Right lung (tissue), 2 donors: ENCODE measurements at regions not wholly inside any gene's neighbourhood (a gene's known extent, or its start where the extent isn't known, plus 50 kb on each side); places are given as distances from the start of the nearest gene placed in this dataset.
"Not testable (repeated sequence)": the region's sequence is repeated elsewhere in the genome, so short reads cannot be mapped to it uniquely, and the experiment has no call there.

Experiments used
- DNase-seq, 2 donors: peaks; one replicate each; pipeline ENCODE4 v3.0.0-alpha.2; 2013

GRCh38 chr1:73065339-73066041 is 783.2 kb upstream of the NEGR1 start:
- peak in 1 of 2 donors; percentile 25 for DNase-seq

- DNase-seq = no peak
These were observed 774.5 kb upstream of the NEGR1 start for GRCh38 chr1:73056826-73057225.

- no peak for DNase-seq
These were observed 762.1 kb upstream of the NEGR1 start for GRCh38 chr1:73044241-73045036.

DNA sequence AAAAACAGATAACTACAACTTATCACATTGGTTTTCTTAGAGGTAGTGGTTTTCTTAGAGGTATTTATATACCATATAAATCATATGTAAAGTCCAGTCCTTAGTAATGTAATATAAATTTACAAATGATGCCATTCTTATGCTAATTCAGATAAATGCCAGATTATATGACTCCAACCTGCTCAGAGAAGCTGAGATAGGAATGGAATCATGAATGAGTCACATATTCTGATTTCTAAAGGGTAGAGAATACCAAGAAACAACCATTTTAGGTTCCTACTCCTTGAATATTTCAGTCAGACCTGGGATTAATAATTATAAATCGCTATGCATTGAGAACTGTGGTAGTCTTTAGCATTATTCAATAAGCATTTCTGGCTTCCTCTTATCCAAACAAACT is 760.1 kb upstream of the NEGR1 start:
- no peak for DNase-seq

DNA sequence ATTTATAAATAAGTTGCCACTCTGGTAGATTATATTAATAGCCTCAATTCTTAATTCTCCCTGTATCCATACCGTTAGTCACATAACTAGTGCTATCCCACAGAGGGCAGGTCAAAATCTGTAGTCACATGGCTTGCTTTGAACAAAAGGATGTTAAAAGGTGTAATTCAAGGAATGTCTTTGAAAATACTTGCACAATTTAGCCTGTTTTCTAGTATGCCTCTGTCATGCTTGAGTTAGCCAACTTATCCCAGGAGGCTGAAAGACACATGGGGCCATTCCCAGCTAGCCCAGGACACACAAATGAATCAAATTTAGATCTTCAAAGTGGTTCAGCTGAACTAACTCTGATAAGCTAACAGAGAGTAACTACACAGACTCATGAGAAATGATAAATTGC is 758.5 kb upstream of the NEGR1 start:
- DNase-seq = no peak

DNA sequence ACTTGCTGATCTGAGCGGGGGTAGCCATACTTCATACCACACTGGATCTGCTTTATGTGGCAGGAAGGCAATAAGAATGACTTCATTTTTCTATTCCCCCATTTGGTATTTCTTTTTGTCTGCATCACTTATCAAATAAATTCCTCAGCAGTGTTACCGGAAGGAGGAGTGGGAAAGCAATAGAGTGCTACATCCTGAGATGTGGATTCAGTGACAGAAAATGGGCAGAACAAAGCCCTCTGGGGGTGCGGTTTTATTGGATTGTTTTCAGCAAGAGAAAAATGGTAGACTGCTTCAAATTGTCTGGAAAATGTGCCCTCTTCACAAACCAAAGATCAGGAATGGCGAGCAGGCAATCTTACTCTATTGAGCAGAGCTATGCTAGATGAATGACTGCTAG is 751.9 kb upstream of the NEGR1 start:
- no peak for DNase-seq

GRCh38 chr1:73033640-73034039 is 751.3 kb upstream of the NEGR1 start:
- DNase-seq = no peak

- DNase-seq = no peak
These were observed 747.2 kb upstream of the NEGR1 start for GRCh38 chr1:73029571-73029970.

DNA sequence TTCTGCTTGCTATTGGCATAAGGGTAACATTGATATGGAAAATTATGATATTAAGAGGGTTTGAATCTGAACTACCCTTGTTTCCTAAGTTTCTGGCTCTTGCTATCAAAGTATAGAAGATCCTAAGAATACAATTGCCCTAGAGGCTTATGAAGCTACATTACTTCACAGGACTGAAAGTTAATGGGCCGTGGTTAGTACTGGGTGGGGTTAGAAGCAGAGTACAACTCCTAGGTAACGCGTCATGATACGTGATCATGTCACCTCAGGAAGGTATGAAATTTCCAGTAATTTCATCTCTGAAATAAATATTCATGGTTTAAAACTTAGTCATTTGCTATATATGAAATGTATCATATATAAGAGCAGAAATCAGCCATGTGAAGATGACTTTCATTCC is 743.8 kb upstream of the NEGR1 start:
- no peak for DNase-seq

- DNase-seq = no peak
These were observed 727.6 kb upstream of the NEGR1 start for GRCh38 chr1:73009938-73010337.

DNA sequence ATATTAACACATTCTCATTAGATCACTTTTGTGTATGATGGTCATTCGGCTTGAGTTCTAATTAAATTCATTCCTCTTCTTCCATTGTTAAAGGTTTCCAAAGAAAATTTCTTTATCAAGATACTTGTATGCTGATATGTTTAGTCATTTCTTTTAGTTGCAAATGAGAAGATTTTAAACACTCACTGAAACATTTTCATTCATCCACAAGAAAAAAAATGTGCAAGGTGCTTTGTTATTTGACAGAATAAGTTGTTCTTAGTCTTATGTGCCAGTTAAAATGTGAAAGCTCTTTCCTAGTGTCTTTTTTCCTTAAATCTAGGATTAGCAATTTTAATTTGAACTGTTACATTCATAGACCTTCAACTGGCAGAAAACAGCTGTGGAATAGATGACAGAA is 727.0 kb upstream of the NEGR1 start:
- DNase-seq = no peak

DNA sequence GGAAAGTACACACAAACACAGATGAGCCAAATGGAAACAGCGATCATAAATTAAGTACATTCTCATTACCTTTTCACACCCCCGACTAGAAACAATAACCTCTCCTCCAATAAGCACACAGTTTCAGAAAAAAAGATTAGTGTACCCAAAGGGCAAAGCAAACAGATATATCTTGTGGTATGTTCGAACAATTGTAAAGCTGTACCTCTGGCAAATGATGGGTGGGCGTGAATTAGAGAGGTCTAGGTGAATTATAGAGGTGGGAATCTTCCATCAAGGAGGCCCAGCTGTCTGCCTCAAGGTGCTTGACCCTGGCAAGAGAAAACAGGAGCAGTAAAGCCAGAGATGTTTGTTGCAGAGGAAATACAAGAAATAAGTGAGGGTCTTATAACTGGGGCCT is 715.3 kb upstream of the NEGR1 start:
- DNase-seq = no peak

GRCh38 chr1:72997041-72997440 is 714.7 kb upstream of the NEGR1 start:
- DNase-seq = no peak

DNA sequence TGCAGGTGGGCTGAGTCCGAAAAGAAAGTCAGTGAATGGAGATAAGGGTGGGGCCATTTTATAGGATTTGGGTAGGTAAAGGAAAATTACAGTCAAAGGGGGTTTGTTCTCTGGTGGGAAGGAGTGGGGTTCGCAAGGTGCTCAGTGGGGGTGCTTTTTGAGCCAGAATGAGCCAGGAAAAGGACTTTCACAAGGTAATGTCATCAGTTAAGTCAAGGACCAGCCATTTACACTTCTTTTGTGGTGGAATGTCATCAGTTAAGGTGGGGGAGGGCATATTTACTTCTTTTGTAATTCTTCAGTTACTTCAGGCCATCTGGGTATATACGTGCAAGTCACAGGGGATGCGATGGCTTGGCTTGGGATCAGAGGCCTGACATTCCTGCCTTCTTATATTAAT is 705.5 kb upstream of the NEGR1 start:
- not testable (repeated sequence) for DNase-seq

GRCh38 chr1:72986591-72987290 is 704.4 kb upstream of the NEGR1 start:
- DNase-seq = no peak

DNA sequence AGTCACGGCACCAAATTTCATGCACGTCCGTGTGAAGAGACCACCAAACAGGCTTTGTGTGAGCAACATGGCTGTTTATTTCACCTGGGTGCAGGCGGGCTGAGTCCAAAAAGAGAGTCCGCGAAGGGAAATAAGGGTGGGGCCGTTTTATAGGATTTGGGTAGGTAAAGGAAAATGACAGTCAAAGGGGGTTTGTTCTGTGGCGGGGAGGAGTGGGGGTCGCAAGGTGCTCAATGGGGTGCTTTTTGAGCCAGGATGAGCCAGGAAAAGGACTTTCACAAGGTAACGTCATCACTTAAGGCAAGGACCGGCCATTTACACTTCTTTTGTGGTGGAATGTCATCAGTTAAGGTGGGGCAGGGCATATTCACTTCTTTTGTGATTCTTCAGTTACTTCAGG is 702.7 kb upstream of the NEGR1 start:
- not testable (repeated sequence) for DNase-seq

DNA sequence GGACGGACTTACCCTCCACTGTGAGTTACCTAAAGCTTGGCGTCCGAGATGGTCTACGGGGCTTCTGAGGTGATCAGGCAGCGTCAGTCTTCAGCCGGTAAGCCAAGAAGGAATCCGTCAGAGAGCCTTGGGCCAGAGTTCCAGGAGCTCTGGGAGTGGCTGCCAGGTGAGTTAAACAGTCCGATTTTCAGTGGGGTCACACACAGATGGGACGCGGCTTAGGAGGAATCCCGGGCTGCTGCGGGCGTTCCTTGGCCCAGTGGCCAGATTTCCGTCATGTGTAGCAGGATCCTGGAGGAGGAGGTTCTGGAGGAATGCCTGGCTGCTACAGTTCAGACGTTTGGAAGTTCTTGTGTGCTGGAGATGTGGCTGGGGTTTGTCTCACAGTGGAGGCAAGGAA is 700.7 kb upstream of the NEGR1 start:
- not testable (repeated sequence) for DNase-seq

- no peak for DNase-seq
These were observed 687.1 kb upstream of the NEGR1 start for GRCh38 chr1:72969461-72969860.

GRCh38 chr1:72954943-72955342 is 672.6 kb upstream of the NEGR1 start:
- DNase-seq = no peak

GRCh38 chr1:72950900-72951299 is 668.6 kb upstream of the NEGR1 start:
- DNase-seq = not testable (repeated sequence)

- no peak for DNase-seq
These were observed 664.7 kb upstream of the NEGR1 start for GRCh38 chr1:72946903-72947499.

GRCh38 chr1:72942008-72942407 is 659.7 kb upstream of the NEGR1 start:
- DNase-seq = no peak
